OCI-LY1 (cell line): ENCODE measurements at regions not wholly inside any gene's neighbourhood (a gene's known extent, or its start where the extent isn't known, plus 50 kb on each side); places are given as distances from the start of the nearest gene placed in this dataset.

Source experiments
- H2AFZ ChIP-seq: fragments of 200-600 bp; sonication (generic), shearing (Covaris generic); 2 replicates; pipeline ENCODE4 v1.6.0; 2014; ENCODE audit warnings: antibody characterized with exemption, mild to moderate bottlenecking, low read length
- H3F3A ChIP-seq: fragments of 200-600 bp; sonication (generic), shearing (Covaris generic); 2 replicates; pipeline ENCODE4 v1.6.0; 2014; ENCODE audit warnings: mild to moderate bottlenecking, antibody characterized with exemption, low read length, moderate library complexity; ENCODE audit not compliant: insufficient read depth
- H3K27ac ChIP-seq: fragments of 200-600 bp; sonication (generic); 2 replicates; pipeline ENCODE4 v1.5.1; 2014; ENCODE audit warnings: low read length, mixed run types, mild to moderate bottlenecking, low read depth; ENCODE audit not compliant: poor library complexity, severe bottlenecking
- H3K27me3 ChIP-seq: fragments of 200-600 bp; sonication (generic); 2 replicates; pipeline ENCODE4 v1.6.0; 2014; ENCODE audit warnings: antibody characterized with exemption, mild to moderate bottlenecking, low read length, moderate library complexity; ENCODE audit not compliant: insufficient read depth
- H3K36me3 ChIP-seq: fragments of 200-600 bp; sonication (generic); 2 replicates; pipeline ENCODE4 v1.6.1; 2014; ENCODE audit warnings: mild to moderate bottlenecking, antibody characterized with exemption, low read length, moderate library complexity, mixed read lengths; ENCODE audit not compliant: insufficient read depth
- H3K4me1 ChIP-seq: fragments of 200-600 bp; sonication (generic); 2 replicates; pipeline ENCODE4 v1.5.1; 2014; ENCODE audit warnings: mild to moderate bottlenecking, low read length, moderate library complexity; ENCODE audit not compliant: insufficient read depth, severe bottlenecking
- H3K4me2 ChIP-seq: fragments of 200-600 bp; sonication (generic), shearing (Covaris generic); 2 replicates; pipeline ENCODE4 v1.6.1; 2014; ENCODE audit warnings: low read length
- H3K4me3 ChIP-seq: fragments of 200-600 bp; sonication (generic); 2 replicates; pipeline ENCODE4 v1.5.1; 2014; ENCODE audit warnings: low read length, low read depth, mild to moderate bottlenecking, mixed read lengths; ENCODE audit not compliant: poor library complexity, severe bottlenecking
- H3K79me2 ChIP-seq: fragments of 200-600 bp; shearing (Covaris generic); 2 replicates; pipeline ENCODE4 v1.6.1; 2016; ENCODE audit warnings: mixed run types, low read length, mixed read lengths; ENCODE audit not compliant: insufficient read depth
- H3K9ac ChIP-seq: fragments of 200-600 bp; sonication (generic), shearing (Covaris generic); 2 replicates; pipeline ENCODE4 v1.6.1; 2014; ENCODE audit warnings: mild to moderate bottlenecking, low read length, mixed read lengths
- H3K9me2 ChIP-seq: fragments of 200-600 bp; sonication (generic), shearing (Covaris generic); 2 replicates; pipeline ENCODE4 v1.6.1; 2014; ENCODE audit warnings: low read depth, mild to moderate bottlenecking, low read length, mixed read lengths
- H3K9me3 ChIP-seq: fragments of 200-600 bp; shearing (Covaris generic); 2 replicates; pipeline ENCODE4 v1.6.1; 2014; ENCODE audit warnings: low read length, mixed read lengths
- H4K20me1 ChIP-seq: fragments of 200-600 bp; sonication (generic), shearing (Covaris generic); 2 replicates; pipeline ENCODE4 v1.6.0; 2016; ENCODE audit warnings: mild to moderate bottlenecking, low read length; ENCODE audit not compliant: insufficient read depth
- CTCF ChIP-seq: fragments of 200-600 bp; sonication (generic), shearing (Covaris generic); IDR thresholded peaks from 2 replicates; pipeline ENCODE4 v1.5.1; 2017; ENCODE audit warnings: mild to moderate bottlenecking, antibody characterized with exemption, low read length, moderate library complexity, mixed read lengths
- EZH2 ChIP-seq: fragments of 200-600 bp; sonication (generic), shearing (Covaris generic); IDR thresholded peaks from 2 replicates; pipeline ENCODE4 v1.8.0; 2017; ENCODE audit warnings: borderline replicate concordance, mixed run types, mild to moderate bottlenecking, antibody characterized with exemption, low read length, moderate library complexity, mixed read lengths

- no peaks in the 10 kb centered on the region for H3K9me3 ChIP-seq
- H3K9ac ChIP-seq = no peak overlapping the region
- no peak overlapping the region for H3K4me2 ChIP-seq
- no peak overlapping the region for H3K4me3 ChIP-seq
- no peaks in the 10 kb centered on the region for H3K4me1 ChIP-seq
- no peaks in the 10 kb centered on the region for H3F3A ChIP-seq
- no peaks in the 10 kb centered on the region for H3K9me2 ChIP-seq
- no peaks in the 10 kb centered on the region for H4K20me1 ChIP-seq
- no peak for TF ChIP-seq CTCF
- TF ChIP-seq EZH2 = no peak
- H3K79me2 ChIP-seq = no peaks in the 10 kb centered on the region
- H3K27me3 ChIP-seq = no peaks in the 10 kb centered on the region
- no peak overlapping the region for H3K27ac ChIP-seq
- no peak overlapping the region for H2AFZ ChIP-seq
- no peaks in the 10 kb centered on the region for H3K36me3 ChIP-seq
Measured at GRCh38 chr2:34627003-34627402, 1027.9 kb upstream of the FAM98A start.

- H3K9ac ChIP-seq = no peak overlapping the region
- H3K79me2 ChIP-seq = no peaks in the 10 kb centered on the region
- H3K4me2 ChIP-seq = no peak overlapping the region
- no peaks in the 10 kb centered on the region for H3K36me3 ChIP-seq
- no peaks in the 10 kb centered on the region for H4K20me1 ChIP-seq
- no peaks in the 10 kb centered on the region for H3F3A ChIP-seq
- H3K4me3 ChIP-seq = no peak overlapping the region
- H3K9me2 ChIP-seq = no peaks in the 10 kb centered on the region
- no peaks in the 10 kb centered on the region for H3K4me1 ChIP-seq
- H3K27me3 ChIP-seq = no peaks in the 10 kb centered on the region
- no peak overlapping the region for H2AFZ ChIP-seq
- no peak overlapping the region for H3K27ac ChIP-seq
- TF ChIP-seq CTCF (no peak), EZH2 (no peak)
- no peaks in the 10 kb centered on the region for H3K9me3 ChIP-seq
Measured at GRCh38 chr2:34604164-34604563, 1005.1 kb upstream of the FAM98A start.

- Histone ChIP-seq H3K27me3 (no peaks in the 10 kb centered on the region), H3K4me1 (no peaks in the 10 kb centered on the region), H3K9ac (no peak overlapping the region), H3K4me3 (no peak overlapping the region), H3K4me2 (no peak overlapping the region), H3K9me3 (no peaks in the 10 kb centered on the region), H4K20me1 (no peaks in the 10 kb centered on the region), H3K9me2 (no peaks in the 10 kb centered on the region), H3K79me2 (no peaks in the 10 kb centered on the region), H2AFZ (no peak overlapping the region), H3F3A (no peaks in the 10 kb centered on the region), H3K36me3 (no peaks in the 10 kb centered on the region), H3K27ac (no peak overlapping the region)
- TF ChIP-seq CTCF = no peak
Measured at GRCh38 chr2:34602262-34602661, 1003.2 kb upstream of the FAM98A start.
